DND-41 (cell line): ENCODE measurements at regions not wholly inside any gene's neighbourhood (a gene's known extent, or its start where the extent isn't known, plus 50 kb on each side); places are given as distances from the start of the nearest gene placed in this dataset.

ENCODE experiments used
- ATAC-seq: fragments of 200-7000 bp; cut with Tn5 transposase; 3 replicates; pipeline ENCODE4 v1.9.1; 2021; ENCODE audit warnings: low read depth; ENCODE audit not compliant: insufficient read depth
- DNase-seq: peaks from one replicate; pipeline ENCODE4 v3.0.0-alpha.2; 2020
- H2AFZ ChIP-seq: 2 replicates; pipeline ENCODE4 v1.6.0; 2012; ENCODE audit warnings: low read depth, low read length
- H3K27ac ChIP-seq: 2 replicates; pipeline ENCODE4 v1.5.1; 2012; ENCODE audit warnings: low read length, inconsistent platforms
- H3K27me3 ChIP-seq: fragments of 200-600 bp; sonication (generic); 2 replicates; pipeline ENCODE4 v1.6.0; 2012; ENCODE audit warnings: low read length, mild to moderate bottlenecking, inconsistent platforms; ENCODE audit not compliant: insufficient read depth, poor library complexity
- H3K36me3 ChIP-seq: 2 replicates; pipeline ENCODE4 v1.5.1; 2012; ENCODE audit warnings: low read length, inconsistent platforms; ENCODE audit not compliant: insufficient read depth
- H3K4me1 ChIP-seq: 2 replicates; pipeline ENCODE4 v1.5.1; 2012; ENCODE audit warnings: mild to moderate bottlenecking, low read length; ENCODE audit not compliant: insufficient read depth
- H3K4me2 ChIP-seq: 2 replicates; pipeline ENCODE4 v1.6.0; 2012; ENCODE audit warnings: mild to moderate bottlenecking, moderate library complexity, low read length, inconsistent platforms; ENCODE audit not compliant: insufficient read depth
- H3K4me3 ChIP-seq, 2 experiments: fragments of 200-600 bp in 1 of 2; shearing (Covaris generic) in 1 of 2; 2 replicates each; pipeline ENCODE4 v1.5.1; 2012 to 2016; ENCODE audit warnings: inconsistent platforms in 2 of 2, low read length in 2 of 2, mild to moderate bottlenecking in 2 of 2, low read depth in 1 of 2, moderate library complexity in 1 of 2
- H3K79me2 ChIP-seq: 2 replicates; pipeline ENCODE4 v1.6.0; 2012; ENCODE audit warnings: low read length, inconsistent platforms; ENCODE audit not compliant: insufficient read depth
- H3K9ac ChIP-seq: 2 replicates; pipeline ENCODE4 v1.6.0; 2012; ENCODE audit warnings: low read depth, mild to moderate bottlenecking, inconsistent platforms, low read length, moderate library complexity
- H3K9me3 ChIP-seq: 2 replicates; pipeline ENCODE4 v1.5.1; 2012; ENCODE audit warnings: low read length, moderate library complexity, mild to moderate bottlenecking, inconsistent platforms; ENCODE audit not compliant: insufficient read depth, severe bottlenecking
- H4K20me1 ChIP-seq: 2 replicates; pipeline ENCODE4 v1.6.0; 2012; ENCODE audit warnings: low read length; ENCODE audit not compliant: insufficient read depth
- CTCF ChIP-seq: IDR thresholded peaks from 2 replicates; pipeline ENCODE4 v1.5.1; 2012; ENCODE audit warnings: borderline replicate concordance, low read length, moderate library complexity, mild to moderate bottlenecking; ENCODE audit not compliant: poor library complexity, severe bottlenecking; ENCODE audit errors: extremely low read depth
- EZH2 ChIP-seq: IDR thresholded peaks from 3 replicates; pipeline ENCODE4 v1.6.1; 2012; ENCODE audit warnings: borderline replicate concordance, low read depth, mild to moderate bottlenecking, moderate library complexity, low read length, inconsistent platforms; ENCODE audit not compliant: severe bottlenecking

- Histone ChIP-seq H3K4me3 (no peak overlapping the region), H4K20me1 (no peaks in the 10 kb centered on the region), H3K4me2 (no peak overlapping the region), H3K27ac (no peak overlapping the region), H3K9ac (no peak overlapping the region), H3K4me1 (no peaks in the 10 kb centered on the region), H2AFZ (no peak overlapping the region), H3K36me3 (no peaks in the 10 kb centered on the region), H3K79me2 (no peaks in the 10 kb centered on the region), H3K9me3 (no peaks in the 10 kb centered on the region), H3K27me3 (peaks cover 2% of the 10 kb centered on the region)
- ATAC-seq (no peak), DNase-seq (no peak)
- TF ChIP-seq CTCF (no peak), EZH2 (no peak)
Observed at GRCh38 chr12:3944620-3945019, 71.4 kb upstream of the PARP11 start.

- Histone ChIP-seq H3K9me3 (no peaks in the 10 kb centered on the region), H3K9ac (no peak overlapping the region), H3K27ac (no peak overlapping the region), H3K79me2 (no peaks in the 10 kb centered on the region), H3K4me3 (no peak overlapping the region), H3K27me3 (peaks cover 9% of the 10 kb centered on the region), H3K4me2 (no peak overlapping the region), H3K36me3 (no peaks in the 10 kb centered on the region), H2AFZ (no peak overlapping the region), H3K4me1 (peaks cover 21% of the 10 kb centered on the region), H4K20me1 (no peaks in the 10 kb centered on the region)
- no peak for DNase-seq
- TF ChIP-seq EZH2: no peak
- no peak for TF ChIP-seq CTCF
- no peak for ATAC-seq
Observed at GRCh38 chr12:3938042-3938544, 64.9 kb upstream of the PARP11 start.

- Histone ChIP-seq H2AFZ (peak overlapping the region; percentile 61), H3K4me1 (peaks cover 30% of the 10 kb centered on the region), H3K27ac (peak overlapping the region; percentile 64), H3K9ac (peak overlapping the region; percentile 53), H3K4me2 (peak overlapping the region; percentile 52), H4K20me1 (no peaks in the 10 kb centered on the region), H3K79me2 (no peaks in the 10 kb centered on the region), H3K4me3 (peak overlapping the region; percentile 1 to 35; a peak in 2 of 4 replicates), H3K36me3 (no peaks in the 10 kb centered on the region), H3K27me3 (peaks cover 10% of the 10 kb centered on the region), H3K9me3 (no peaks in the 10 kb centered on the region)
- ATAC-seq: no peak
- DNase-seq: no peak
- TF ChIP-seq EZH2 (no peak), CTCF (no peak)
Observed at GRCh38 chr12:3935078-3935477, 61.9 kb upstream of the PARP11 start.
